ENCODE measurements at regions not wholly inside any gene's neighbourhood (a gene's known extent, or its start where the extent isn't known, plus 50 kb on each side); places are given as distances from the start of the nearest gene placed in this dataset.

DNA sequence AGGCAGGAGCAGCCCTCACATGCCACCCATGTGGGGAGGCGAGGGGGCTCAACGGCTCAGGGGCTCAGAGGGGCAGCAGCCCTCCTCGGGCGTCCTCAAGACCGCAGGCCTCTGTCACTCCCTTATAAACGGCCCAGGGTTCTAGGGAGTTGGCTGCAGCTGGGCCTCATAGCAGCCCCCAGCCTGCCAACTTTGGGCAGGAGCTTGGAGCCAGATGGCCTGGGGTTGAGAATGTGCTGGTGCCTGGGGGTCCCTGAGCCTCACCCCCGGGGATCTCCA lies 51.0 kb upstream of the RNU6ATAC start:
- no peak for TF ChIP-seq SUZ12 (IDR thresholded peaks at IDR 0.05)
- TF ChIP-seq, protein P1, sequence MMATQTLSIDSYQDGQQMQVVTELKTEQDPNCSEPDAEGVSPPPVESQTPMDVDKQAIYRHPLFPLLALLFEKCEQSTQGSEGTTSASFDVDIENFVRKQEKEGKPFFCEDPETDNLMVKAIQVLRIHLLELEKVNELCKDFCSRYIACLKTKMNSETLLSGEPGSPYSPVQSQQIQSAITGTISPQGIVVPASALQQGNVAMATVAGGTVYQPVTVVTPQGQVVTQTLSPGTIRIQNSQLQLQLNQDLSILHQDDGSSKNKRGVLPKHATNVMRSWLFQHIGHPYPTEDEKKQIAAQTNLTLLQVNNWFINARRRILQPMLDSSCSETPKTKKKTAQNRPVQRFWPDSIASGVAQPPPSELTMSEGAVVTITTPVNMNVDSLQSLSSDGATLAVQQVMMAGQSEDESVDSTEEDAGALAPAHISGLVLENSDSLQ (IDR thresholded peaks at IDR 0.05): no peak
- no peak for TF ChIP-seq SP1 (IDR thresholded peaks at IDR 0.05)
- TF ChIP-seq FOXM1 (IDR thresholded peaks at IDR 0.05; ENCODE audit: borderline replicate concordance): no peak
- TF ChIP-seq CTBP1 (IDR thresholded peaks at IDR 0.05; ENCODE audit: borderline replicate concordance): no peak
- no peak for TF ChIP-seq NFRKB (IDR thresholded peaks at IDR 0.05)
- TF ChIP-seq ZNF384 (IDR thresholded peaks at IDR 0.05): no peak
- TF ChIP-seq BHLHE40 (IDR thresholded peaks at IDR 0.05; ENCODE audit: borderline replicate concordance): no peak
- TF ChIP-seq L3MBTL2 (conservative IDR thresholded peaks at IDR 0.05): no peak
